Mucosa of rectum (tissue), 2 donors: ENCODE measurements at regions not wholly inside any gene's neighbourhood (a gene's known extent, or its start where the extent isn't known, plus 50 kb on each side); places are given as distances from the start of the nearest gene placed in this dataset.
"Not testable (repeated sequence)": the region's sequence is repeated elsewhere in the genome, so short reads cannot be mapped to it uniquely, and the experiment has no call there.

Source experiments
- H3K27ac ChIP-seq, 2 donors: one replicate each; pipeline ENCODE4 v1.7.0; 2013; ENCODE audit warnings: inconsistent platforms in 2 of 2, low read depth in 2 of 2, low read length in 2 of 2
- H3K27me3 ChIP-seq, 2 donors: one replicate each; pipeline ENCODE4 v1.7.0; 2013; ENCODE audit warnings: low read length in 2 of 2; ENCODE audit not compliant: control insufficient read depth in 2 of 2, insufficient read depth in 2 of 2
- H3K36me3 ChIP-seq, 2 donors: one replicate each; pipeline ENCODE4 v1.7.0; 2013; ENCODE audit warnings: low read length in 2 of 2; ENCODE audit not compliant: control insufficient read depth in 2 of 2, insufficient read depth in 2 of 2
- H3K4me1 ChIP-seq, 2 donors: one replicate each; pipeline ENCODE4 v1.7.0; 2013; ENCODE audit warnings: low read length in 2 of 2, mild to moderate bottlenecking in 1 of 2; ENCODE audit not compliant: control insufficient read depth in 2 of 2, insufficient read depth in 2 of 2
- H3K4me3 ChIP-seq, 2 donors: one replicate each; pipeline ENCODE4 v1.7.0; 2013; ENCODE audit warnings: low read length in 2 of 2
- H3K9ac ChIP-seq, 2 donors: one replicate each; pipeline ENCODE4 v1.7.0; 2013; ENCODE audit warnings: low read length in 2 of 2, low read depth in 1 of 2, mild to moderate bottlenecking in 1 of 2
- H3K9me3 ChIP-seq, 2 donors: one replicate each; pipeline ENCODE4 v1.7.0; 2013; ENCODE audit warnings: low read length in 2 of 2; ENCODE audit not compliant: control insufficient read depth in 2 of 2
- donor health status: healthy.
- donor health status: Normal muscosa, but diverticular disease.

DNA sequence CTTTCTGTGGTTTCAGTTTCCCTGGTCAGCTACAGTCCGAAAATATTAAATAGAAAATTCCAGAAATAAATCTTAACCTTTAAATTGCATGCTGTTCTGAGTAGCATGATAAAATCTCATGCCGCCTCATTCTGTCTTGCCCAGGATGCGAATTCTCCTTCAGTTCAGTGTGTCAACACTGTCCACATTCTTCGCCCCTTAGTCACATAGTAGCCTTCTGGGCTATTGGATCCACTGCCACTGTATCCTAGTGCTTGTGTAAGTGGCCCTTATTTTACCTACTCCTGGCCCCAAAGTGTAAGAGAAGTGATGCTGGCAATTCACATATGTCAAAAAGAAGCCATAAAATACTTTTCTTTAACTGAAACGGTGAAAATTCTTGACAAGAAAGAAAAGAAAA is 129.6 kb downstream of the ZWINT start:
- Histone ChIP-seq H3K9me3 (no peaks in the 10 kb centered on the region), H3K4me1 (no peaks in the 10 kb centered on the region), H3K36me3 (no peaks in the 10 kb centered on the region), H3K27ac (no peak overlapping the region), H3K27me3 (no peaks in the 10 kb centered on the region), H3K4me3 (no peak overlapping the region), H3K9ac (no peak overlapping the region)

DNA sequence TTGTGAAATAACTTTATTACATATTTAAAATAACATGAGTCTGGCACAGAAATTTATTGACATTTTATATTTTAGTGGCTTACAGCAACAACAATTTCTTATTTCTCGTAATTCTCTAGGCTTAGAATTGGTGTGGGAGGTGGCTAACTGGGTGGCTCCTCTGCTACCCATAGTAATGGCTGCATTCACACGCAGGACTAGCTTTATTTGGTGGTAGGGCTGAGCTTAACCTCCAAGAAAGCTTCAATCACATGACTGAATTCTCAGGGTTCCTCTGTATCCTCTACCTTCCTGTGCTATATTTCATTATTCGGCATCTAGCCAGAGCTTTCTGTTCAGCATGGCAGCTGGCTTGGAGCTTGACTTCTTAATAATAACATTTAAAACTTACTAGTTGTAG is 138.8 kb downstream of the ZWINT start:
- no peaks in the 10 kb centered on the region for H3K27me3 ChIP-seq
- H3K9ac ChIP-seq: no peak overlapping the region
- no peaks in the 10 kb centered on the region for H3K36me3 ChIP-seq
- H3K9me3 ChIP-seq: no peaks in the 10 kb centered on the region
- no peak overlapping the region for H3K4me3 ChIP-seq
- H3K27ac ChIP-seq: no peak overlapping the region
- H3K4me1 ChIP-seq: no peaks in the 10 kb centered on the region

DNA sequence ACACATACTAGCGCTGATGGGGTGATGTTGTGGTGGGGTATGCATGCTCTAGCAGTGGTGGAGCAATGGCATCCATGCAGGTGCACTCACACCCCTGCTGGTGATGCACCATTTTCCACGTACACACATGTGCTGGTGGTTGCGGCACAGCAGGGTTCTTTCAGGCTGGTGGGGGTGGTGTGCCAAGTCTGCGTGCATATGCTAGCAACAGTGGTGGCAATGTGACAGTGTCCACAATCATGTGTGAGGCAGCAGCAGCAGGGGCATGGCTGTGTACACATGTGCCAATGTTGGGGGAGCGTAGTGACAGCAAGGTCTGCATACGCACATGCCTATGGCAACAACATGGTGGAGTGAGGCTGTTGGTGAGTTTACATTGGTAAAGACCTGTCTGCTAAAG is 148.1 kb downstream of the ZWINT start:
- no peaks in the 10 kb centered on the region for H3K4me1 ChIP-seq
- H3K4me3 ChIP-seq: no peak overlapping the region
- no peak overlapping the region for H3K9ac ChIP-seq
- no peaks in the 10 kb centered on the region for H3K36me3 ChIP-seq
- H3K27ac ChIP-seq: no peak overlapping the region
- H3K9me3 ChIP-seq: peaks cover 2 to 3% of the 10 kb centered on the region in 2 donors
- no peaks in the 10 kb centered on the region for H3K27me3 ChIP-seq

DNA sequence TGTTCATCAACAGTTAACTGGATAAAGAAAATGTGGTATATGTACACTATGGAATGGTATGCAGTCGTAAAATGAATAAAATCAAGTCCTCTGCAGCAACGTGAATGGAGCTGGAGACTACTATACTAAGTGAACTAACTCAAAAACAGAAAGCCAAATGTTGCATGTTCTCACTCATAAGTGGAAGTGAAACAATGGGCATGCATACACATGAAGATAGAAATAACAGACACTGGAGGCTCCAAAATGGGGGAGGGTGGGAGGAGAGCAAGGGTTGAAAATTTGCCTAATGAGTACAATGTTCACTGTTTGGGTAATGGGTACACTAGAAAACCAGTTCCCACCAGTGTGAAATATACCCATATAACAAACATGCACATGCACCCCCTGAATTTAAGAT is 179.5 kb downstream of the ZWINT start:
- H3K9ac ChIP-seq: no peak overlapping the region
- H3K9me3 ChIP-seq: no peaks in the 10 kb centered on the region
- H3K4me3 ChIP-seq: no peak overlapping the region
- H3K27me3 ChIP-seq: no peaks in the 10 kb centered on the region
- H3K4me1 ChIP-seq: no peaks in the 10 kb centered on the region
- no peaks in the 10 kb centered on the region for H3K36me3 ChIP-seq
- no peak overlapping the region for H3K27ac ChIP-seq

DNA sequence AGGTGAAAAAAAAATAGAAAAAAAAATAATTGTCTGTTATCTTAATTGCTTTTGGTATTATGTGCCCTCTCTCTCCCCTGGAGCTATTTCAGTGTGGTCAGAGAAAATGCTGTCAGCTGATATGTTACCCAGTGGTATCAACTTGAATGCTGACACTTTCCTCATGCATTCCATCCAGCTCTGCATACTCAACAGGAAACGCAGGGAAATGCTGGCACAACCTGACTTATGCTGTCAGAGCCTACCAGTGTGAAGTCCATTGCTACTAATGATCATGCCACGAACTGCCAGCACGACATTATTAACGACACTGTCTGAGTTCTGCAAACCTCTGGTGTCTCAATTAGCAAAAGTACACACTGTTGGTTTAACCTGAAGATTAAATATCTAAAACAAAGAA is 182.8 kb downstream of the ZWINT start:
- Histone ChIP-seq H3K4me3 (no peak overlapping the region), H3K36me3 (no peaks in the 10 kb centered on the region), H3K27ac (no peak overlapping the region), H3K27me3 (no peaks in the 10 kb centered on the region), H3K9ac (no peak overlapping the region), H3K4me1 (no peaks in the 10 kb centered on the region), H3K9me3 (no peaks in the 10 kb centered on the region)

DNA sequence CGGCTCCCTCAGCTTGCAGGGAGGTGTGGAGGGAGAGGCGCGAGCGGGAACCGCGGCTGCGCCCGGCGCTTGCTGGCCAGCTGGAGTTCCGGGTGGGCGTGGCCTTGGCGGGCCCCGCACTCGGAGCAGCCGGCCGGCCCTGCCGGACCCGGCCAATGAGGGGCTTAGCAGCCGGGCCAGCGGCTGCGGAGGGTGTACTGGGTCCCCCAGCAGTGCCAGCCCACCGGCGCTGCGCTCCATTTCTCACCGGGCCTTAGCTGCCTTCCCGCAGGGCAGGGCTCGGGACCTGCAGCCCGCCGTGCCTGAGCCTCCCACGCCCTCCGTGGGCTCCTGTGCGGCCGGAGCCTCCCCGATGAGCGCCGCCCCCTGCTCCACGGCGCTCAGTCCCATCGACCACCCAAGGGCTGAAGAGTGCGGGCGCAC is 206.0 kb downstream of the ZWINT start:
- H3K36me3 ChIP-seq, H3K27ac ChIP-seq, H3K9ac ChIP-seq, H3K4me1 ChIP-seq, H3K4me3 ChIP-seq, H3K9me3 ChIP-seq, H3K27me3 ChIP-seq: not testable (repeated sequence)

DNA sequence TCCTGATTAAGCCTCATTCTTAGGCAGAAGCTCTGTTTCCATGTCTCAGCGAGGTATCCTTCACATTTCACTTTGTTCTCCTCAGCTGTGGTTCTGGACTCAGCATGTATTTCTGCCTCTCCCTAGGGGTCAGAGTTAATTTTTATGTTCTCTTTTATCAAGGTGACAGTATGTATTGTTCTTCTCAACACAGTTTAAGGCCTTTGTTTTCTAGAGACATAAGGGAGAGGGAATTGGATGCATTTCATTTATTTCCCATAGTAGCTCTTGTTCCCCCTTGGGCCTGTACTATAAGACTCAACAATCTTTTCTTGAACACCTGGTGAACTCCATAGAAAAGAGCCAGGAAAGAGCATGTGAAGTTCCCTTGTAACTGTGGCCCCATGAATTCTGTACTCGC is 214.3 kb downstream of the ZWINT start:
- H3K9me3 ChIP-seq: no peaks in the 10 kb centered on the region

DNA sequence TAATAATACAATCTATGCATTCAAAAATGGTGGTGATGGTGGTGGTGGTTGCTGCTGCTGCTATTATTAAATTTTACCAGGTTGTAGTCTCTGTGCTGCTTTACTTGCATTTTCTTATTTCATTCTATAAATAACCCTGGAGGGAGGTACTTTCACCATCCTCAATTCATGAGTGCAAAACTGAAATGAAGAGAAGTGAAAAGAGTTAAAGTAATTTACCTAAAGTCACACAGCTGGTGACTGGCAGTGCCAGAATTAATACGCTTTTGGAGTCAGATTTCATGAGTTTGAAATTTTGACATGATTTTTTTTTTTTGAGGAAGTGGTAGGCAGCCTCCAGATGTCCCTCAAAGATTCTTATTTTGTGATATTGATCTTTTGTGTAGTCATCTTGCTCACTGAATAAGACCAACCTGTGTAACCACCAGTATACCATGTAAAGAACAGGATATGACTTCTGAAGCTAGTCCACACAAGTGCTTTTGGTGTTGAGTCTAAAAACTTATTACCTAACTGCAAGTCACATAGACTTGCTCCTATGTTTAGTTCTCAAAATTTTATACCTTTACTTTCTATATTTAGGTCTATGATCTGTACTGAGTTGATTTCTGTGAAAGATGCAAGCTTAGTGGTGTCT is 218.8 kb downstream of the ZWINT start:
- no peaks in the 10 kb centered on the region for H3K9me3 ChIP-seq
- no peaks in the 10 kb centered on the region for H3K36me3 ChIP-seq
- no peaks in the 10 kb centered on the region for H3K4me1 ChIP-seq
- no peak overlapping the region for H3K4me3 ChIP-seq
- H3K27me3 ChIP-seq: no peaks in the 10 kb centered on the region
- H3K9ac ChIP-seq: no peak overlapping the region
- no peak overlapping the region for H3K27ac ChIP-seq

More for the DNA sequence above, 214.3 kb downstream of the ZWINT start:
- no peaks in the 10 kb centered on the region for H3K36me3 ChIP-seq
- H3K4me1 ChIP-seq: no peaks in the 10 kb centered on the region
- no peak overlapping the region for H3K27ac ChIP-seq
- no peak overlapping the region for H3K9ac ChIP-seq
- H3K4me3 ChIP-seq: no peak overlapping the region
- no peaks in the 10 kb centered on the region for H3K27me3 ChIP-seq

DNA sequence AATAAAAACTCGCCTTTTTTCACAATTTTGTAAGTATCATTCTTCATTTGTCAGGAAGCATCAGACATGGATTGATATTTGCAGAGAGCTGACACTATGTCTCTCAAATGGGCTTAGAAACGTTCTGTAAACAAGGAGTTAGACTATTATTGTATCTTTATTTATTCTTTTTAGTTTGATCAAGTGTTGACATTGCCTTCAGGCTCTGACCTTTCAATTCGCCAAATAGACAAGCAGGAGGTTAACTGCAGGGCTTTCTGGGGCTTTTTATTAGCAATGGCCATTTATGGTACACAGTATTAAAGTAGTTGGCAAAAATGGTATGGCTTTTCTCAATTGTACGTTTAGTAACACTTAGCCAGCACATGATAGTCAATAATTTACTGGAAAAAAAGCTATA is 221.7 kb downstream of the ZWINT start:
- no peak overlapping the region for H3K27ac ChIP-seq
- no peaks in the 10 kb centered on the region for H3K27me3 ChIP-seq
- no peaks in the 10 kb centered on the region for H3K4me1 ChIP-seq
- no peak overlapping the region for H3K4me3 ChIP-seq
- H3K36me3 ChIP-seq: no peaks in the 10 kb centered on the region
- no peak overlapping the region for H3K9ac ChIP-seq
- H3K9me3 ChIP-seq: no peaks in the 10 kb centered on the region

DNA sequence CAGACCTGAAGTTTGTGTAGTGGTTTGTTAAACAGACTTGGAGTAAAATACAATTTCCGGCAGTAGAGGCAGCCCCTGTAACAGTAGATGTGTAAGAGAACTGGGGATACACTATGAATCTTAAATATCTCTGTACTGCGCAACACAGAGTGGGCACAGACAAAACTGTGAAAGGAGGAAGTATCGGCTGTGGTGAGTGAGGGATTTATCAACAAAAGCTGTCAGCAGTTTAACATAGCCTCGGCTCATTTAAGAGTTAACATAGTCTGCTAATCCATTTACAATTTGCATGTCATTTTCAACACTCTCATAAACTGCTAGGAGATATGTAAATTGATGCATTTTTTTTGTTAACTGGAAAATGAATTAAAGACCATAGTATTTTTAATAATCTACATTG is 225.2 kb downstream of the ZWINT start:
- no peaks in the 10 kb centered on the region for H3K27me3 ChIP-seq
- no peak overlapping the region for H3K27ac ChIP-seq
- no peaks in the 10 kb centered on the region for H3K36me3 ChIP-seq
- no peaks in the 10 kb centered on the region for H3K9me3 ChIP-seq
- H3K4me3 ChIP-seq: no peak overlapping the region
- H3K4me1 ChIP-seq: no peaks in the 10 kb centered on the region
- H3K9ac ChIP-seq: no peak overlapping the region

DNA sequence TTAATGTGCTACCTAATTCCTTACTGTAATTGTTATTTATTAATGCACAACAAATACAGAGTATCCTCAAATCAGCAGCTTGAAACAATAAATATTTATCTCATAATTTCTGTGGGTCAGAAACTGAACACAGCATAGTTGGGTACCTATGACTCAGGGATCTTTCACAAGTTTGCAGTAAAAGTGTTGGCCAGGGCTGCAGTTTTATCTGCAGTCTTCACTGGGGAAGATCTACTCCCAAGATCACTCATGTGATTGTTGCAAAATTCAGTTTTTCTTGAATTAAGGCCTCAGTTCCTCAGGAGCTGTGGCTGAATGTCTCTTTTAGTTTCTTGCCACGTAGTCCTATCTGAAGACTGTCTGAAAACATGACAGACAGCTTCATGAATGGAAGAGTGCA is 237.8 kb downstream of the ZWINT start:
- Histone ChIP-seq H3K4me1 (no peaks in the 10 kb centered on the region), H3K9ac (no peak overlapping the region), H3K27me3 (no peaks in the 10 kb centered on the region), H3K36me3 (no peaks in the 10 kb centered on the region), H3K9me3 (no peaks in the 10 kb centered on the region), H3K4me3 (no peak overlapping the region), H3K27ac (no peak overlapping the region)
